Endothelial cell of umbilical vein (primary cell): ENCODE measurements at regions not wholly inside any gene's neighbourhood (a gene's known extent, or its start where the extent isn't known, plus 50 kb on each side); places are given as distances from the start of the nearest gene placed in this dataset.

ENCODE experiments used
- EZH2 ChIP-seq: IDR thresholded peaks from 2 replicates; pipeline ENCODE4 v1.6.1; 2012; ENCODE audit warnings: borderline replicate concordance, low read depth, mild to moderate bottlenecking, moderate library complexity, low read length, inconsistent platforms; ENCODE audit not compliant: severe bottlenecking
- JUN ChIP-seq: IDR thresholded peaks from 2 replicates; pipeline ENCODE4 v1.6.1; 2011; ENCODE audit warnings: borderline replicate concordance, low read depth; ENCODE audit not compliant: insufficient read length, insufficient read depth
- MYC ChIP-seq: IDR thresholded peaks from one replicate; pipeline ENCODE4 v1.6.1; 2011; ENCODE audit warnings: mild to moderate bottlenecking, low read depth, low read length
- POLR2A ChIP-seq: IDR thresholded peaks from 2 replicates; pipeline ENCODE4 v1.6.1; 2012; ENCODE audit warnings: low read depth, mild to moderate bottlenecking, control low read depth, low read length
- POLR2AphosphoS5 ChIP-seq: IDR thresholded peaks from 2 replicates; pipeline ENCODE4 v1.6.1; 2012; ENCODE audit warnings: low read depth, mild to moderate bottlenecking, control low read depth, low read length, moderate library complexity; ENCODE audit not compliant: insufficient read depth
- TF ChIP-seq, protein P1 (sequence below), 2 donors: IDR thresholded peaks; 1 replicate in 1 of 2; 2 replicates in 1 of 2; pipeline ENCODE4 v1.5.1; 2011; ENCODE audit warnings: low read length in 2 of 2, mild to moderate bottlenecking in 2 of 2, moderate library complexity in 2 of 2, control low read depth in 1 of 2, inconsistent platforms in 1 of 2, low read depth in 1 of 2; ENCODE audit not compliant: insufficient read depth in 1 of 2; ENCODE audit errors: extremely low read depth in 1 of 2
- TF ChIP-seq, protein P2 (sequence below): IDR thresholded peaks from 2 replicates; pipeline ENCODE4 v1.6.1; 2011; ENCODE audit not compliant: insufficient read depth, insufficient read length

DNA sequence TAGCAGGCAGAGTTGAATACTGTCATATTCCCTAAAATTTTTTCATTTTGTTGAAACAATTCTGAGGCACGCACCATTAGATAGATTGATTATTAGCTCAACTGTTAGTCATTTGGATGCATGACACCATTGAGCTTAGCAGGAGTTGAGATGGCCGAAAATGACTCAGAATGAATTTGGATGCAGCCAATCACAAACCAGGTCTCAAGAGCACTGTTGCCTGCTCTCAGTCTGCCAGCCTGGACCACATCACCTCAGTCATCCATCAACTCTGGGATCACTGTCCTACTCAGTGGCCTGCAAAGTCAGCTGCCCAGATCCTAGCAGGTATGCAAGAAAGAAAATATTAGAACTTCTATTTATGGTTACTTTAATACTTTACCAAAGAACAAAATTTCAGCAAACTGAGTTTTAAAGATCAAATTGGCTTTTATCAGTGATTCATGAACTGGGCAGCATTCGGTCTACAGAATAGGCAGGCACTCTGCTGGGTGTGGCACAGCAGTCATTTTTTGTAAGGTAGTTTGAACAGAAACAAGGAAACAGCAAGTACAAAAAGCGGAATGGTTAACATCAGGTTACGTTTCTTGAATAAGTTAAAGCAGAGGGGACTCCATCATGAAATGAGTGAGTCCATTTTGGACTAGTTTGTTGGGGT, 152.7 kb upstream of the ARHGAP28 start:
- TF ChIP-seq, protein P1, sequence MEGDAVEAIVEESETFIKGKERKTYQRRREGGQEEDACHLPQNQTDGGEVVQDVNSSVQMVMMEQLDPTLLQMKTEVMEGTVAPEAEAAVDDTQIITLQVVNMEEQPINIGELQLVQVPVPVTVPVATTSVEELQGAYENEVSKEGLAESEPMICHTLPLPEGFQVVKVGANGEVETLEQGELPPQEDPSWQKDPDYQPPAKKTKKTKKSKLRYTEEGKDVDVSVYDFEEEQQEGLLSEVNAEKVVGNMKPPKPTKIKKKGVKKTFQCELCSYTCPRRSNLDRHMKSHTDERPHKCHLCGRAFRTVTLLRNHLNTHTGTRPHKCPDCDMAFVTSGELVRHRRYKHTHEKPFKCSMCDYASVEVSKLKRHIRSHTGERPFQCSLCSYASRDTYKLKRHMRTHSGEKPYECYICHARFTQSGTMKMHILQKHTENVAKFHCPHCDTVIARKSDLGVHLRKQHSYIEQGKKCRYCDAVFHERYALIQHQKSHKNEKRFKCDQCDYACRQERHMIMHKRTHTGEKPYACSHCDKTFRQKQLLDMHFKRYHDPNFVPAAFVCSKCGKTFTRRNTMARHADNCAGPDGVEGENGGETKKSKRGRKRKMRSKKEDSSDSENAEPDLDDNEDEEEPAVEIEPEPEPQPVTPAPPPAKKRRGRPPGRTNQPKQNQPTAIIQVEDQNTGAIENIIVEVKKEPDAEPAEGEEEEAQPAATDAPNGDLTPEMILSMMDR (IDR thresholded peaks at IDR 0.05; ENCODE audit: extremely low read depth in 1 of 2, insufficient read depth in 1 of 2, low read depth in 1 of 2, low read length in 2 of 2): no peak
- TF ChIP-seq EZH2 (no peak), POLR2AphosphoS5 (no peak), POLR2A (no peak), MYC (no peak), JUN (no peak)
- TF ChIP-seq, protein P2, sequence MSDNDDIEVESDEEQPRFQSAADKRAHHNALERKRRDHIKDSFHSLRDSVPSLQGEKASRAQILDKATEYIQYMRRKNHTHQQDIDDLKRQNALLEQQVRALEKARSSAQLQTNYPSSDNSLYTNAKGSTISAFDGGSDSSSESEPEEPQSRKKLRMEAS: no peak
